HCT116 (cell line): ENCODE measurements at regions not wholly inside any gene's neighbourhood (a gene's known extent, or its start where the extent isn't known, plus 50 kb on each side); places are given as distances from the start of the nearest gene placed in this dataset.

ENCODE experiments used
- ATAC-seq: fragments of 200-7000 bp; cut with Tn5 transposase; 2 replicates; pipeline ENCODE4 v1.9.1; 2020; ENCODE audit warnings: mild to moderate bottlenecking, moderate library complexity
- BruUV-seq: library from RNA; stranded (reverse); fragments of 400-500 nt; replicated peaks from 2 replicates; lab custom pipeline; 2021; lab: Mats Ljungman, UMichigan
- CTCF ChIA-PET: fragments of 300-600 bp; sonication (Branson Sonifier 250); formaldehyde crosslinking; loops from one replicate; lab custom pipeline; 2021; ENCODE audit warnings: antibody characterized with exemption; lab: Charles Lee
- POLR2A ChIA-PET: fragments of 300-600, 350-600 bp; sonication (Branson Sonifier 250); formaldehyde crosslinking; loops from one replicate; lab custom pipeline; 2021; ENCODE audit warnings: antibody characterized with exemption; lab: Charles Lee
- RAD21 ChIA-PET, 2 experiments: fragments of 300-600 bp; sonication (Branson Sonifier 250); formaldehyde crosslinking; loops; one replicate each; lab custom pipeline; 2023; ENCODE audit warnings: low total read pairs in 2 of 2; ENCODE audit not compliant: uncharacterized antibody in 2 of 2, unreplicated experiment in 2 of 2, low non-redundant PET in 1 of 2; lab: Charles Lee
- DNase-seq: peaks from one replicate; pipeline ENCODE4 v3.0.0-alpha.2; 2010; ENCODE audit warnings: low read depth, low spot score
- H2AFZ ChIP-seq: fragments of 200-600 bp; shearing (Covaris generic), sonication (generic); 2 replicates; pipeline ENCODE4 v1.6.1; 2017; ENCODE audit warnings: low read depth, mixed run types, mixed read lengths, antibody characterized with exemption, low read length; ENCODE audit not compliant: poor library complexity, severe bottlenecking
- H3K27ac ChIP-seq: 2 replicates; pipeline ENCODE4 v1.5.1; 2012; ENCODE audit warnings: low read depth, low read length
- H3K27me3 ChIP-seq: fragments of 200-600 bp; sonication (generic); 2 replicates; pipeline ENCODE4 v1.6.1; 2016; ENCODE audit warnings: mixed run types, low read length, mixed read lengths; ENCODE audit not compliant: insufficient read depth
- H3K36me3 ChIP-seq, 2 experiments: fragments of 200-500 bp in 1 of 2; fragments of 200-600 bp in 1 of 2; sonication (Bioruptor generic) in 1 of 2; sonication (generic) in 1 of 2; 2 replicates each; pipeline versions ENCODE4 v1.5.1 to v1.6.1; 2014 to 2016; ENCODE audit warnings: low read length in 2 of 2, inconsistent platforms in 1 of 2, mixed read lengths in 1 of 2, mixed run types in 1 of 2; ENCODE audit not compliant: insufficient read depth in 2 of 2, control insufficient read depth in 1 of 2
- H3K4me1 ChIP-seq, 2 experiments: fragments of 200-600 bp in 1 of 2; sonication (generic) in 1 of 2; 2 replicates each; pipeline versions ENCODE4 v1.5.1 to v1.6.1; 2012 to 2017; ENCODE audit warnings: low read length in 2 of 2, inconsistent platforms in 1 of 2, mild to moderate bottlenecking in 1 of 2, mixed read lengths in 1 of 2, mixed run types in 1 of 2, moderate library complexity in 1 of 2; ENCODE audit not compliant: insufficient read depth in 2 of 2, control insufficient read depth in 1 of 2
- H3K4me2 ChIP-seq: fragments of 200-600 bp; sonication (generic); 2 replicates; pipeline ENCODE4 v1.6.1; 2017; ENCODE audit warnings: mixed run types, low read length, mixed read lengths
- H3K4me3 ChIP-seq, 2 experiments: fragments of 200-600 bp in 1 of 2; sonication (generic) in 1 of 2; replicated peaks in 1 of 2; 2 replicates each; pipeline ENCODE4 v1.5.1; 2011 to 2016; ENCODE audit warnings: low read length in 2 of 2, control low read depth in 1 of 2, low read depth in 1 of 2, mild to moderate bottlenecking in 1 of 2, mixed read lengths in 1 of 2, mixed run types in 1 of 2
- H3K79me2 ChIP-seq: fragments of 200-600 bp; sonication (generic); 2 replicates; pipeline ENCODE4 v1.6.1; 2017; ENCODE audit warnings: mild to moderate bottlenecking, mixed run types, low read length, moderate library complexity, mixed read lengths; ENCODE audit not compliant: insufficient read depth
- H3K9ac ChIP-seq: fragments of 200-600 bp; sonication (generic); 2 replicates; pipeline ENCODE4 v1.6.1; 2016; ENCODE audit warnings: low read length, mixed read lengths
- H3K9me2 ChIP-seq: fragments of 200-600 bp; sonication (generic), shearing (Covaris generic); 2 replicates; pipeline ENCODE4 v1.6.1; 2017; ENCODE audit warnings: mixed run types, mild to moderate bottlenecking, moderate library complexity; ENCODE audit not compliant: insufficient read depth
- H3K9me3 ChIP-seq, 2 experiments: fragments of 200-500 bp in 1 of 2; fragments of 200-600 bp in 1 of 2; sonication (Bioruptor generic) in 1 of 2; sonication (generic) in 1 of 2; 2 replicates each; pipeline ENCODE4 v1.6.1; 2014 to 2017; ENCODE audit warnings: low read length in 2 of 2, mixed read lengths in 2 of 2, inconsistent platforms in 1 of 2, low read depth in 1 of 2, mild to moderate bottlenecking in 1 of 2, mixed run types in 1 of 2, moderate library complexity in 1 of 2; ENCODE audit not compliant: control insufficient read depth in 1 of 2, insufficient read depth in 1 of 2
- H4K20me1 ChIP-seq: fragments of 200-600 bp; sonication (generic), shearing (Covaris generic); 2 replicates; pipeline ENCODE4 v1.6.1; 2017; ENCODE audit warnings: mixed run types, mild to moderate bottlenecking, moderate library complexity; ENCODE audit not compliant: insufficient read depth
- ATF3 ChIP-seq: IDR thresholded peaks from 2 replicates; pipeline ENCODE4 v1.6.1; 2012
- EZH2phosphoT487 ChIP-seq: fragments of 200-600 bp; IDR thresholded peaks from 2 replicates; pipeline ENCODE4 v1.6.1; 2018; ENCODE audit warnings: antibody characterized with exemption, borderline replicate concordance
- FOSL1 ChIP-seq: IDR thresholded peaks from 2 replicates; pipeline ENCODE4 v1.6.1; 2012; ENCODE audit warnings: low read depth
- JUND ChIP-seq: IDR thresholded peaks from 2 replicates; pipeline ENCODE4 v1.6.1; 2012
- MAX ChIP-seq: IDR thresholded peaks from 2 replicates; pipeline ENCODE4 v1.6.1; 2012
- POLR2A ChIP-seq: IDR thresholded peaks from 2 replicates; pipeline ENCODE4 v1.7.0; 2011; ENCODE audit warnings: borderline replicate concordance; ENCODE audit not compliant: insufficient read depth, insufficient read length; ENCODE audit errors: extremely low read depth
- POLR2AphosphoS5 ChIP-seq: IDR thresholded peaks from 2 replicates; pipeline ENCODE4 v1.6.1; 2011; ENCODE audit warnings: mild to moderate bottlenecking, low read depth, low read length, moderate library complexity
- SIN3A ChIP-seq: IDR thresholded peaks from 2 replicates; pipeline ENCODE4 v1.6.1; 2012; ENCODE audit warnings: low read depth
- YY1 ChIP-seq: IDR thresholded peaks from 2 replicates; pipeline ENCODE4 v1.6.1; 2011; ENCODE audit warnings: low read length, low read depth, moderate library complexity, mild to moderate bottlenecking; ENCODE audit not compliant: insufficient replicate concordance; ENCODE audit errors: extremely low read depth
- ZBTB33 ChIP-seq: IDR thresholded peaks from 2 replicates; pipeline ENCODE4 v1.6.1; 2011; ENCODE audit warnings: mild to moderate bottlenecking, low read length, moderate library complexity; ENCODE audit not compliant: insufficient replicate concordance; ENCODE audit errors: extremely low read depth
- ZFX ChIP-seq: fragments of 450-650 bp; IDR thresholded peaks from 2 replicates; pipeline ENCODE4 v1.6.1; 2017
- ZNF274 ChIP-seq: fragments of 200-500 bp; sonication (Bioruptor generic); IDR thresholded peaks from 2 replicates; pipeline ENCODE4 v1.6.1; 2014; ENCODE audit warnings: mild to moderate bottlenecking, low read depth, low read length, inconsistent platforms
- intact Hi-C: fragments of 100-400 bp; cut with micrococcal nuclease; formaldehyde crosslinking; loops from 2 replicates; pipeline ENCODE4 v1.10.0; 2022

- H3K79me2 ChIP-seq: no peaks in the 10 kb centered on the region
- intact Hi-C loops: no loop called here
- no peaks in the 10 kb centered on the region for H3K9me3 ChIP-seq
- no TSS peak for BruUV-seq
- H3K4me1 ChIP-seq: no peaks in the 10 kb centered on the region
- ChIA-PET RAD21 (no interaction called here), CTCF (no interaction called here), POLR2A (no interaction called here)
- no peak for TF ChIP-seq ZNF274
- no peak for TF ChIP-seq POLR2A
- no peak for TF ChIP-seq ZBTB33
- TF ChIP-seq EZH2phosphoT487: no peak
- TF ChIP-seq FOSL1: no peak
- TF ChIP-seq ATF3: no peak
- no peak for TF ChIP-seq YY1
- no peaks in the 10 kb centered on the region for H3K9me2 ChIP-seq
- no peak overlapping the region for H3K4me2 ChIP-seq
- H3K36me3 ChIP-seq: no peaks in the 10 kb centered on the region
- H4K20me1 ChIP-seq: no peaks in the 10 kb centered on the region
- no peak overlapping the region for H3K4me3 ChIP-seq
- no peak overlapping the region for H2AFZ ChIP-seq
- DNase-seq (no peak), ATAC-seq (no peak)
- no peaks in the 10 kb centered on the region for H3K27me3 ChIP-seq
- no peak overlapping the region for H3K9ac ChIP-seq
- no peak overlapping the region for H3K27ac ChIP-seq
Measured at GRCh38 chr3:67854663-67855062, 200.3 kb upstream of the SUCLG2 start.

GRCh38 chr3:67853520-67853919, 199.1 kb upstream of the SUCLG2 start:
- no peak for DNase-seq
- no peak overlapping the region for H2AFZ ChIP-seq
- H3K36me3 ChIP-seq: no peaks in the 10 kb centered on the region
- intact Hi-C loops: no loop called here
- no peaks in the 10 kb centered on the region for H3K27me3 ChIP-seq
- no TSS peak for BruUV-seq
- H3K27ac ChIP-seq: no peak overlapping the region
- no peak overlapping the region for H3K9ac ChIP-seq
- no peaks in the 10 kb centered on the region for H4K20me1 ChIP-seq
- no peaks in the 10 kb centered on the region for H3K9me3 ChIP-seq
- H3K4me1 ChIP-seq: no peaks in the 10 kb centered on the region
- H3K4me3 ChIP-seq: no peak overlapping the region
- H3K79me2 ChIP-seq: no peaks in the 10 kb centered on the region
- no peak overlapping the region for H3K4me2 ChIP-seq
- no peak for ATAC-seq
- H3K9me2 ChIP-seq: no peaks in the 10 kb centered on the region
- POLR2A ChIA-PET: no interaction called here
- CTCF ChIA-PET: no interaction called here
- RAD21 ChIA-PET: no interaction called here
- TF ChIP-seq POLR2A (no peak), SIN3A (no peak), JUND (no peak), ZFX (no peak), ATF3 (no peak), MAX (no peak), POLR2AphosphoS5 (no peak)
- TF ChIP-seq, all 23 proteins: peak for 0
